ENCODE measurements at regions not wholly inside any gene's neighbourhood (a gene's known extent, or its start where the extent isn't known, plus 50 kb on each side); places are given as distances from the start of the nearest gene placed in this dataset.

- no peaks in the 10 kb centered on the region for H3K9me3 ChIP-seq (replicated peaks in 1 of 3)
- H3K4me1 ChIP-seq (replicated peaks in 1 of 2) = no peaks in the 10 kb centered on the region
- no peak for TF ChIP-seq CTCF (IDR thresholded peaks at IDR 0.05)
- TF ChIP-seq POLR2A (IDR thresholded peaks at IDR 0.05) = no peak
- 64 to 94% (median 69%) methylated on average over 1 of the region's 1 CpG for WGBS, 4 donors
- DNase-seq = no peak
- H3K27me3 ChIP-seq = no peaks in the 10 kb centered on the region
- H3K4me3 ChIP-seq = no peak overlapping the region
- no peaks in the 10 kb centered on the region for H3K36me3 ChIP-seq (replicated peaks in 1 of 2)
- intact Hi-C loops (cut with DNase I) = no loop called here
- H3K27ac ChIP-seq = no peak overlapping the region
Measured at GRCh38 chr4:111871802-111872201, 273.5 kb upstream of the FAM241A start.

- Histone ChIP-seq H3K36me3 (replicated peaks in 1 of 2) (no peaks in the 10 kb centered on the region), H3K9me3 (replicated peaks in 1 of 3) (no peaks in the 10 kb centered on the region), H3K27ac (no peak overlapping the region), H3K27me3 (no peaks in the 10 kb centered on the region), H3K4me3 (no peak overlapping the region), H3K4me1 (replicated peaks in 1 of 2) (no peaks in the 10 kb centered on the region)
- DNase-seq = no peak
- intact Hi-C loops (cut with DNase I) = no loop called here
- WGBS, 4 donors = 64 to 78% (median 69%) methylated on average over 4 of the region's 4 CpGs
- TF ChIP-seq POLR2A (IDR thresholded peaks at IDR 0.05) (no peak), CTCF (IDR thresholded peaks at IDR 0.05) (no peak)
Measured at GRCh38 chr4:111873801-111874200, 271.5 kb upstream of the FAM241A start.

- no peak overlapping the region for H3K27ac ChIP-seq
- H3K27me3 ChIP-seq = no peaks in the 10 kb centered on the region
- H3K9me3 ChIP-seq (replicated peaks in 1 of 3) = no peaks in the 10 kb centered on the region
- DNase-seq = no peak
- no peak for TF ChIP-seq CTCF (IDR thresholded peaks at IDR 0.05)
- TF ChIP-seq POLR2A (IDR thresholded peaks at IDR 0.05) = no peak
- intact Hi-C loops (cut with DNase I) = no loop called here
- no peak overlapping the region for H3K4me3 ChIP-seq
- no peaks in the 10 kb centered on the region for H3K4me1 ChIP-seq (replicated peaks in 1 of 2)
- no peaks in the 10 kb centered on the region for H3K36me3 ChIP-seq (replicated peaks in 1 of 2)
Measured at GRCh38 chr4:111879539-111879938, 265.7 kb upstream of the FAM241A start.

GRCh38 chr4:111880116-111880515, 265.1 kb upstream of the FAM241A start:
- intact Hi-C loops (cut with DNase I) = no loop called here
- Histone ChIP-seq H3K36me3 (replicated peaks in 1 of 2) (no peaks in the 10 kb centered on the region), H3K9me3 (replicated peaks in 1 of 3) (no peaks in the 10 kb centered on the region), H3K4me3 (no peak overlapping the region), H3K4me1 (replicated peaks in 1 of 2) (no peaks in the 10 kb centered on the region), H3K27ac (no peak overlapping the region), H3K27me3 (no peaks in the 10 kb centered on the region)
- no peak for DNase-seq
- WGBS, 4 donors = 58 to 68% (median 62%) methylated on average over 4 of the region's 4 CpGs
- TF ChIP-seq CTCF (IDR thresholded peaks at IDR 0.05) (no peak), POLR2A (IDR thresholded peaks at IDR 0.05) (no peak)
